Superior temporal gyrus (tissue), 1 donor: ENCODE measurements at regions not wholly inside any gene's neighbourhood (a gene's known extent, or its start where the extent isn't known, plus 50 kb on each side); places are given as distances from the start of the nearest gene placed in this dataset.
A peak's percentile ranks its signal among the peaks of the same experiment; 100 is the strongest.

ENCODE experiments used
- DNase-seq: peaks from one replicate; pipeline ENCODE4 v3.0.0-alpha.2; 2016; ENCODE audit errors: extremely low spot score

DNA sequence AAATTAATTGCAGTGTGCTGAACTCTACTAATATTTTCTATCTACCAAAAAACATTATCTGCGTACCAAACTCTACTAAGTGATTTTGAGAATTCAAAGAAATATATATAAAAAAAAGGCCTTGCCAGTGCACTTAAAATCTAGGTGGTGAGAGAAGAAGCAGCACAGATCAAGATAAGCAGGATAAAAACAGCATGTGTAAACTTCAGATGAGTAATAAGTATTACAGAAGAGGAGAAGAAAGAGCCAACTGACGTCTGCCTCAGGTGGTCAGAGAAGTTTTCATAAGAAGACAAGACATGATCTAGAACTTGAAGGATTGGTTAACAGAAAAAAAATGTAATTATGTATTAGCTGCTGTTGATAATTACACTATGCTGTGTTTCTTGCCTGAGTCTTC lies 166.4 kb downstream of the DUSP6 start:
- DNase-seq = no peak

GRCh38 chr12:89185181-89185580 lies 167.1 kb downstream of the DUSP6 start:
- no peak for DNase-seq

- no peak for DNase-seq
Observed at GRCh38 chr12:89183985-89184435, 168.3 kb downstream of the DUSP6 start.

- DNase-seq = no peak
Observed at GRCh38 chr12:89181271-89181920, 170.9 kb downstream of the DUSP6 start.

- DNase-seq = no peak
Observed at GRCh38 chr12:89180496-89180895, 171.8 kb downstream of the DUSP6 start.

DNA sequence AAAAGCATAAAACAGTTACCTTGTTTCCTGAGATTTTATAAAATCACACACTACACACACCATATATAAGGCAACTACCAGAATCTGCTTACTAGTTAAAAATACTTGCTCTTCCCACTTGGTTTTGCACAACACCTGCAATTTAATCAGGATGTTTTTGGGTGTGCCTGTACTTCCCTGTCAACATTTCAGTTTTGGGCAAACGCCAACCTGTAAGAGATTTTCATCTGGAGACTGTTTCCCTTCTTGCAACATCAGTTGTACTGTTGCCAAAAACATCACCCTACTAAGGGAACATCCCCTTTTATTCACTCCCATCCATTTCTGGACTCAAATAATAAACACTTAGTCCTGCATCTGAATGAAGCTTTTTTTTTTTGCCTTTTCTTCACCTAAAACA lies 172.3 kb downstream of the DUSP6 start:
- DNase-seq = no peak

DNA sequence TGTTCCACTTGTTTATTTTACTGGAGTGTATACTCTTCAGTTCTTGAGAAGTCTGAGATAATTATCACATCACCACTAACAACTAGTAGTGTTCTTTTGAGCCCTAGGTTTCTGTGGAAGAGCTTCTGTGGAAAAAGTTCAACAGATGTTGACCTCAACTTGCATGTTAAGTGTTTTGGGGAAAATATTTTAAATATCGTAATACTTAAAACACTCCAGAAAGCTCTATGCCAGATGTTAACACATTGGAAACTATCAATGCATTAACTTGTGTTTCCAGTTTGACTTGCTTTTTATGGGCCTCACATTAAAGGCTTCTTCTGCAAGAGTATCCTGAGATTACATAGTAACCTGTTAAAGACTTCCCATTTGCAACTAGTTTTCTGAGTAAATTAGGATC lies 173.1 kb downstream of the DUSP6 start:
- no peak for DNase-seq

DNA sequence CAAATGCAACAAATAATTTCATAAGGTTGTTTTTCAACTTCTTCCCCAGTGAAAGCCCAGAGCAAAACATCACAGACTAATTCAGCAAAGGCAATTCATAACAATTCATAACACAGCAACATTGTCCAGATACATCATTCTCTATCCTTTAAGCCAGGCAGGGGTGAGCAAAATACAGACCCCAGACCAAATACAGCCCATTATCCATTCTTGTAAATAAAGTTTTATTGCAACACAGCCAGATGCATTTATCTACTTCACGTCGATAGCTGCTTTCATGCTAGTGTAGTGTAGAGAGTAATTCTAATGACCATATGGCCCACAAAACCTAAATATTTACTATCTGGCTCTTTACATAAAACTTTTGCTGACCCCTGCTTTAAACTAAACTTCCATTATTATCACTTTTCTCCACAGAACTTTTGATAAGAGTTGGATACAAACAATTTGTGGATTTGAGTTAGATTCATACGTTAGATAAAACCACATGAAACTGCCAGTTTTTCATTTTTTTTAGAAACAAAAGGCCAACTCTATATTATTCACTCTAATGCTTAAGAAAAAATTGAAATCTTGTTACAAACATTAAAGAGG lies 174.4 kb downstream of the DUSP6 start:
- DNase-seq = no peak

DNA sequence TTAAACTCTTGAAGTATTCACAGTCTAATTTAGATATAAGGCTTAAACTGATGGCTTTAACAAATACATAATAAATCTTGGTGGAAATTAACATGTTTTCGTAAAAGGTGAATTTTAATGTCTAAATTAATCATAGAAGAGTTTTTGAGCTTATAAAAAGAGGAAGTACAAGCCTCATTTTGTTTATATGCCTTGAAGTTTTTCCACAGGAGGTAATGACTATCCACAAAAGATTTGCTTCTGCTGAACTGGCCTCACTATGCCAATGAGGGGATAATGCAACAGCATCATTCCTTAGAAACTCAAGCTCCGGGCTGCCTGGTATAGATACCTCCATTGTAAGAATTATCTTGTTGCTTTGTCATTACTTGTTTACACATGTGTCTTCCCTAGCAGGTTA lies 175.6 kb downstream of the DUSP6 start:
- no peak for DNase-seq

GRCh38 chr12:89173678-89174077 lies 178.6 kb downstream of the DUSP6 start:
- DNase-seq = no peak

DNA sequence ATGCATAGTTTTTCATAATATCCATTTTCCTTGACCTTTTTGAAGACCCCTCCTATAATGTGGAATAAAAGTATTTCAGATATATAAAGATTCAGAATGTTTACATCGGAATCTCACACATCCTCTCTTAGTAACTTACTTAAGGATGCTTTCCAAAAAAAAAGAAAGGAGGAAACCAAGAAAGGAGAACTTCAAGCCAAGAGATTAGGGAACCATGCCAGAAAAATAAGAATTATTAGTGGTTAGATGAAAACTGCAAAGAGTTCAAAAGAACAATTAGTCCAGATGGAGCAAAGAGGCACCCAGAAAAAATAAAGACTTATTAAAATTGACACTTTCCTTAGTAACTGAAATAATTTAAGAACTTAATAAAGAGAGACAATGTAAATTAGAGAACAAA lies 179.2 kb downstream of the DUSP6 start:
- DNase-seq = no peak

GRCh38 chr12:89172224-89172623 lies 180.1 kb downstream of the DUSP6 start:
- DNase-seq = no peak

GRCh38 chr12:89169321-89169720 lies 183.0 kb downstream of the DUSP6 start:
- no peak for DNase-seq

- DNase-seq = no peak
Observed at GRCh38 chr12:89167986-89168385, 184.3 kb downstream of the DUSP6 start.

DNA sequence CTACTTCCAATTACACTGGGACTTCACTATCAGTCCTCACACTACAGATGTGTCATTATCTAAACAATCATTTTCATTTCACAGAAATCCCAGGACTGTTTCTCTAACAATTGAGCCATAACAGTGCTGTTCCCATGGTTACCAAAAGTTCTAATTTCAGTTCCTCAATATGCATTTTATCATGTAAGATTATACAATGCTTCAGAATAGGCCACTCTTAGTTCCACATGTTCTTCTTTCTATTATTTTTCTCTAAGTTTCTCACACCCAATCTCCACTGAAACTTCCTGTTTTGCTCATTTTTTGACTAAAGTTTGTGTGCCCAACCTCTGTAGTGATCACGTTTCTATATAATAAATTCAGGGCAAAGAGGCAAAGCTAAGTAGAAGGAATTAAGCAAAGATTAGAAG lies 185.8 kb downstream of the DUSP6 start:
- peak; percentile 47 for DNase-seq

DNA sequence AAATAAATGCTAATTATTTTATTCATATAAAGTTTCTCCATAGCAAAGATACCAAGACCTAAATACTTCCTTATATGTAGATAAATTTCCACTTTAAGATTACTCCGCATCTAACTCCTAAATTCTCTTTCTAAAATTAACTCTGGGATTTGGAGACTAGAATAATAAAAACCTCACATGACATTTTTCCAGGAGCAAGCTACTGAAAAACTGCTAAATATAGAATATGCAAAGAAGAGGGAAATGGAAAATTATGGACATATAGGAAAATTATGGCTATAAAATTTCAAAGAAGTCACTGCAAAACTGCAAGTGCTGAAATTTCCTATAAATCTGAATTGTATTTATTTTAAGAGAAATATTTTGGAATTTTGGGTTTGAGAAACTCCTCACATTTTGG lies 186.2 kb downstream of the DUSP6 start:
- DNase-seq = no peak

DNA sequence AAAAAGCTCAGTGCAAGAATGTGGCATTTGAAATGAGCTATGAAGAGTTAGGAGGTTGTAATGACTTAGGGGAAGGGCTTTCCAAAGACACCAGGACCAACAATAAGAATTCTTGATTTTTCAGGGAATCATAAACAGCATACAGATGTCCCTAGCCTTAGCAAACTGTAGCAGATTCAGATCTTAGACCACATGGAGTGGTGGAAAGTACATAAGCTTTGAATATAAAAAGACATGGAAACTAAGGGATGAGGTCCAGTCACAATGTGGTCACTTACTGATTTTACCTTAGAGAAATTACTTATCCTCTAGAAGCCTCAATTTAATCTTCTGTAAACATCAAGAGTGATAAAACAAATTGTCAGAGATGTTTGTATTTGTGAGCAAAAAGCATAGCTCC lies 186.6 kb downstream of the DUSP6 start:
- DNase-seq = no peak

DNA sequence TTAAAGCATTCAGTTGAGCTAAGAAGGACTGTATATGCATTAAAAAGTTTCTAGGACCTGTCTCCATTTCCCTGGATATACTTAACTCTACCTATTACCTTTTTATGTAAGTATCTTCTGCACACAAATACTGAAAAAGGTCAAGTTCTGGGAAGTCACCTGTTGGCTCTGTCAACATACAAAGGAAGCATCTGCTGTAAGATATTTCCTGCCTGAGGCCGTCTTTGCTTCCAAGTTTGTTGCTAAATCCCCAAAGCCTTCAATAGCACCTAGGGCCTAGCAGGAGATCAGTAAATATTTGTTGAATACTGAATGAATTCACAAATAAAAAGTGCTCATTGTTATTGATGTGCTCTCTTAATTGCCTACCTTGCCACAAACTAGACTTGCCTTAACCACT lies 188.4 kb downstream of the DUSP6 start:
- no peak for DNase-seq

DNA sequence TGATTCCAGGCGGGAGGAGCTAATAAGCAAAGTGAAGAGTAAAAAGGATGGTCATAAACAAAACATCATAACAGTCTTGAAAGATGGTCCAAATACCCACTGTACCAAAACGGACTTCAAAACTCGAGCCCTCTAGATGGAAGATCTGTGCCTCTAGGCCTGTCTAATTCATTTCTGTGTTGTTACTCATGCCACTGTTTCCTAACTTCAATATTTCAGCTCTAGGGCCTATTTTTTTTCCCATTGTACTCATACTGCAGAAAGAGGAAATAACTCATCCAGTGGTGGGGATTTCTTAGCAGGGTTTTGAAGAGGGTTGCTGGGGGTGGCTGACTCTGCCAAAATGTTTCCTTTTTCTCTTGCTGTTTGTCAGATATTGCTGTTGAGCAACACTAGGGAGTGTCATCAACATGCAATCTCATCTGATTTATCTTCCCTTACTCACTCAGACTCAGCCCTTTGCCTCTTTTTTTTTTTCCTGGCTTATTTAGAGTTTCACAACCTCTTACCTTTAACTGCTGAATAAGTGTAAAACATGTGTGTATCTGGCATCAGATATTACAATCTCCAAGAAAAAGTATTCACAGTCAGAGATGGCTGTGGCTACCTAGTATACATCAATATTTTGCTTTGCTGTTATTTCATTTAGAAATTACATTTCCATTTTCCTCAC lies 189.6 kb downstream of the DUSP6 start:
- no peak for DNase-seq

GRCh38 chr12:89161557-89161956 lies 190.7 kb downstream of the DUSP6 start:
- DNase-seq = no peak

DNA sequence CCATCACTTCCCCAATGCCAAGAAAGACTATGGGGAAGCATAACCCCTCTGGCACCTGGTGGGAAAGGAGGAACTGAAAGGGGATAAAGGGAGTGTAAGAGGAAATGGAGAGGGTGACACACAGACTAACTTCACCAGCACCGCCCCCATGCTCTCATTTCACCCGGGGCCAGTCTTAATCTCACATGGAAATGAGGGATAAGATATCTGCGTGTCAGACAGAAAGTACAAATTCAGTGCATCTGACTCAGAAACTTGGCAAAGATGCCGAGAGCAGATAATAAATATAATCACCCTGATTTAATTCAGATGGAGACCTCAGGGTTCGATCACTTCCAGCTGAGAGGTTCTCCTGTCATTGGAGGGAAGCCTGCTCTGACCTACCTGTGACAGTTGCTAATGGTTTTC lies 191.6 kb downstream of the DUSP6 start:
- no peak for DNase-seq

DNA sequence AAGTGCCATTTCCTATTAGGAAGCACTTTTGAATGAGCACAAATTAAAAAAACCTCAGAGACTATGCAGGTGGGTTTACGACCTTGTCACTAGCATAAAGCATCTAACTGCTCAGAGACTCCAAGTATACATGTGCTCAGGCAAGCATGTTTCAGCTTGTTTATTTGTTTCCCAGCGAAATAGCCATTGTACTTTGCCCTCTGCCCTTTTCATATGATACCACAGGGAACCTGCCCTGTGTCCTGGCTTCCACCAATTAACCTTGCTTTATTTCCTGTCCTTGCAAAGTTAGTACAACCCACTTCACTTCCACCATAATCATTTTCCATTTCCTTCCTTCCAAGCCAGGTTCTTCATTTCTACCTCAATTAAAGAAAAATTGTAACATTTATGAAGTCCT lies 194.9 kb downstream of the DUSP6 start:
- no peak for DNase-seq

DNA sequence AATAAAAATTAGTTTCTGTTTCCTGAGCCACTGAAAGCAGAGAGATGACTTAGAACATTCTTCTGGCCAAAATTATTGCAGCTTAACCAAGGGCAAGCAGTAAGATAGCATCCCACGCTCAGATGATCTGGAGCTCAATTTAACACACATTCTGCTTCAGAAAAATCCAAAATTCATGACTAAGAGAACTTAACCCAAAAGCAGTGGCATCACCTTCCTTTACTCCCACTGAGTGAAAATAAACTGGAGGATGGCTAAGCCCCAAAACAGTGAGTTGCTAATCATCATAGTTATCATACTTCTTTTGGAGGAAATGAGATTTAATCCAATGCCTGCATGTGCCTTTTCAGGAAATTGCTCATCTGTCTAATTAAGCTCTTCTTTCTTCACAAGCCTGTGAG lies 195.4 kb downstream of the DUSP6 start:
- no peak for DNase-seq
